GM18505 (cell line): ENCODE measurements at regions not wholly inside any gene's neighbourhood (a gene's known extent, or its start where the extent isn't known, plus 50 kb on each side); places are given as distances from the start of the nearest gene placed in this dataset.

ENCODE experiments used
- ATAC-seq: cut with Tn5 transposase; IDR thresholded peaks from one replicate; pipeline ENCODE4 v1.9.1; 2021; ENCODE audit not compliant: unreplicated experiment
- POLR2A ChIP-seq: IDR thresholded peaks from 4 replicates; pipeline ENCODE4 v1.6.1; 2011; ENCODE audit warnings: borderline replicate concordance; ENCODE audit not compliant: insufficient read depth, insufficient read length; ENCODE audit errors: extremely low read depth

DNA sequence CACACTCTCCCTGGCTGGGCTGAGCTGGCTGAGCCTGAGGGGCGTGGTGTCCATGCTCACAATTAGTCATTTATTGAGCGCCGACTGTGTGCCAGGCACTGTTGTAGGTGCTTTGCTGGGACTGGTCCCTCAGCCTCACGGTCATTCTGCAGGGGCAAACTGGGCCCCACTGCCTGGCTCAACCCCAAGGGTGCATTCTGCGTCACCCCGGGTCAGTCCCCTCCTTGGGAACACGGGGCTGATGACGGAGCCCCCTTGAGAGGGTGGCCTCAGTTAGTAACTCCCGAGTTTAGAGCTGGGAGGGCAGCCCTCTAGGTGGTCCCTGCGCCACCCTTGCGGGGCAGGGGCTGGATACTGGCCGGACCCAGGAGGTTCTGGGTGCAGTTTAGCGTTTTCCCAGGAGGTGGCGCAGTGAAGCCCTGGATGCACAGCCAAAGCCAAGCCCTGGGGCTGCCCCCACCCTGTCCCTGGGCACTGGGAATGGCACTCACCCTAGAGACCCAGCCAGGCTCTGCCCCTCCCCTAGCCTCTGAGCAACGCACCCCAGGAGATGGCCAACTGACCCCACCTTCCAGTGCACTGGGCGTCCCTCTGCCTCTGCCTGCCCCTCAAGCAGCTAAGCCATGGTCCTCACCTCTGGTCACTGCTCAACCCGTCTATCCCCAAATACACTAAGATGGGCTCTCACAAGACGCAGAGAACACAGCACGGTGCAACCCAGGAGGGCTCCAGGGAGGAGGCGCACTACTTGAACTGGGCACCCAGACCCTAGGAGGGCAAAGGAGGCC, 243.2 kb upstream of the GSE1 start:
- ATAC-seq: no peak
- TF ChIP-seq POLR2A: no peak

DNA sequence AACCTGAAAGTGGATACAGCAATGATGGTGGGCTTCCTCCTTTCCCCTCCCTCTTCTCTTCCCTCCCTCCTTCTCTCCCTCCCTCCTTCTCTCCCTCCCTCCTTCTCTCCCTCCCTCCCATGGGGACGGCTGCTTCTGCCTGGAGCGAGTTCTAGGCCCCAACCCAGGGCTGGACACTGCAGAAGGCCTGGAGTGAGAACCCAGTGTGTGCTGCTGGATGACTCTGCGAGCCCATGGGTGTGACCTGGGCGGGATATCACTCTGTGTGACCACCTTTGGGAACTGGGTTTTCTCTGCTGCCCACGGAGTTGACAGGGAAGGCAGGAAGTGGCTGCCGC, 242.6 kb upstream of the GSE1 start:
- no peak for ATAC-seq
- TF ChIP-seq POLR2A: no peak

DNA sequence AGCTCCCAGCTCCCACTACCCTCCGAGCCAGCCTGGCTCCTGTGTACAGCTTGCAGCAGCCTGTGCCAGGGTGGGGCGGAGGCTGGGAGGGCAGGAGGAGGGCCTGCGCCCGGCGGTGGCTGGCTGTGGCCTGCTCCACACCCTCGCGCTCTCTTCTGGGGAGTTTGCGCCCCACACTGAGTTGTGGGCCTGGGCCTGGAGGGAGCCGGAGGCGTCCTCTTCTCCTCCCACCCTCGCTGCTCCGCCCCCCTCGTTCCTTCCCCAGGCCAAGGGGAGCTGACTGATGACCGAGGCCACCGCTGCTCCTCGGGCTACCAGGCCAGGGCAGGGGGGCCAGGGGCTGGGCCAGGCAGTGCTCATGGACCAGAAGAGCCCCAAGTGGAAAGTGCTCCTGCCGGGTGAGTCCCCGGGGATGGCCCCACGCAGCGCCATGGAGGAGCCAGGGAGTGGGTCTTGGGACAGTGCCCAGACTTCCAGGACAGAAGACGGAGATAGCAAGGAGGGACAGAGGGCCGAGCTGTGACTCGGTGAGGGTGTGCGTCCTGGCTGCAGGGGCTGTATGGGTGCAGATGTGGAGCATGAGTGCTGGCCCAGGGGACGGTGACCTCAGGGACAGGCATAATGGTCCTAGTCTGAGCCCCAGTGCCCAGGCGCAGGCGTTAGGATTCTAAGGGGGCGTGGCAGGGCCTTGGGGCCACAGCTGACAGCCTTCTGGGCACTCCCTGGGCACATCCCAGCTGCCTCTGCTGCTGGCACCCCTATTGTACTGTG, 242.1 kb upstream of the GSE1 start:
- ATAC-seq: no peak
- no peak for TF ChIP-seq POLR2A

DNA sequence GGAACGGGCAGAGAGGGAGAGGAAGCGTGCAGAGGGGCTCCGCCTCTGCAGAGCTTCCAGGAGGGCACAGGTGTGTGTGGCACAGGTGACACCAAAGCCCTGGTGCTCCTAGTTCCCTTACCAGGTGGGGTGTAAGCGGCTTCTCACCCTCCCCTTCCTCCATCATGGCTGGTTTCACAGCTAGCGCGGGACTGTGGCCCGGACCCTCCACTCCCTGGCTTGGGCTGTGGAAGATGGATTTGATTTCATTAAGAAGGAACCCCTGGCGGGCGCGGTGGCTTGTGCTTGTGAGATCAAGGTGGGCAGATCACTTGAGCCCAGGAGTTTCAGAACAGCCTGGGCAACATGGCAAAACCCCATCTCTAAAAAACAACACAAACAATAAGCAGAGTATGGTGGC, 241.2 kb upstream of the GSE1 start:
- no peak for TF ChIP-seq POLR2A
- ATAC-seq: no peak

DNA sequence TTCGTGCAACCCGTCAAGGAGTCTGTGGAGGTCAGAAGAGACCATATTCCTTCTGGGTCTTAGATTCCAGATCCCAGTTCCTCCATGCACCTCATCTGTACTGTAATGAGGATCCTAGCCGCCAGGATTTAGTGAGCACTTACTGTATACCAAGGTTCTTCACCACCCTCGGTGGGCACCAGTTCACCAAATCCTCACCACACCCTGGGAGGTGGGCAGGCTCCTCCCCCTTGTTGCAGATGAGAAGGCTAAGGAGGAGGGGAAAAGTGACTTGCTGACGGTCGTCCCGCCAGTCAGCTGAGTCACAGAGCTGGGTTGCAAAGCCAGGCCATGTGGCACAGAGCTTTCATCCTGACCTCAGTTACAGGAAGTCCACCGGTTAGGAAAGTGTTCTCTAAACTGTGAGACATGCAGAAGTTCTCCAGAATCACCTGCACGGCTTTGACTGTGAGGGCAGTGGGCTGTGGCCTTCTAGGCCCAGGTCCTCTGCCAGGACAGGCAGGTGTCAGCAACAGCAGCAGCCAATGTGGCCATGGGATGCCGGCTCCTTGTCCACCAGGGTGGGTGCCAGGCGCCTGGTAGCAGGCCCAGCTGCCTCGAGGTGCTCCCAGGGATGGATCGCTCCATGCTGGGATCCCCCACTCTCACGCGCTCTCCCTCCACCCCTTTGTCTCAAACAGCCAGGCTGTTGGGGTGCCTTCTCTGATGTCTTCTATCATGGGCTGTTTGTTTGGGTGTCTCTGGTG, 240.3 kb upstream of the GSE1 start:
- ATAC-seq: no peak
- no peak for TF ChIP-seq POLR2A

DNA sequence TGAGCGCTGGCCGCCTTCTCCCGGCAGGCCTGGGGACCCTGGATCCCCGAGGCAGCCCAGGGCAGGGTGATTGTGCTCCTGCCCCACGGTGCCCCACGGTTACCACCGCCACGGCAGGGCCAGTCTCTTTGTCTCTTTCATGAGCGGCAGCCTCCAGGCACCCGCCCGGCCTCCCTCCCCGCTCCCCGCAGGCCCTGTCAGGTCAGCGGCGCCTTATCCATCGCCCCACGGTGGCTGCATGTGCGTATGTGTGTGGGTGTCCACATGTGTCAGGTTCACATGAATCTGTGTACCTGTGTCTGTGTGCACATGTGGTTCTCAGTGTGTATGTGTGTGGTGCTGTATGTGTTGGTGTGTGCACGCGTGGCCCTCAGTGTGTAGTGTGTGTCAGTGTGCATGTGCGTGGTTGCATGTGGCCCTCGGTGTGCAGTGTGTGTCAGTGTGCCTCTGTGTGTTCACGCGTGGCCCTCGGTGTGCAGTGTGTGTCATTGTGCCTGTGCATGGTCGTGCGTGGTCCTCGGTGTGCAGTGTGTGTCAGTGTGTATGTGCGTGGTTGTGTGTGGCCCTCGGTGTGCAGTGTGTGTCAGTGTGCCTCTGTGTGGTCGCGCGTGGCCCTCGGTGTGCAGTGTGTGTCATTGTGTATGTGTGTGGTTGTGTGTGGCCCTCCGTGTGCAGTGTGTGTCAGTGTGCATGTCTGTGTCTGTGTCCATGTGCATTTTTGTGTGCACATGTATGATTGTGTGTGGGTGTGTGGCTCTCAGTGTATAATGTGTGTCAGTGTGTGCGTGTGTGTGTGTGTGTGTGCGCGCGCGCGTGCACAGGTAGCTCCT, 239.2 kb upstream of the GSE1 start:
- no peak for TF ChIP-seq POLR2A
- ATAC-seq: no peak

DNA sequence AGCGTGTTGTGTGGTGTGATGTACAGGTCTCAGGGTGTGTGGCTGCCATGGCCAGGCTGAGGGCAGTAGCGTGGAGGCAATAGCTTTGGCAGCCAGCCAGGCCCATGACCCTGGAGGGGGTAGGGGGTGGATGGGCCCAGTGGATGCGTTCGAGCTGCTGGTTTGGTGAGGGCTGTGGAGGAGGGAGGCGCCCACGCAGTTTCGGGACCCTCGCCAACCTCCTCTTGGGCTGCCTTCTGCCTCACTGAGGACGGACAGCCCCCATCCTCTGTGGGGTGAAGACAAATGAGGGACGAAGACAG, 238.6 kb upstream of the GSE1 start:
- no peak for ATAC-seq
- TF ChIP-seq POLR2A: no peak

DNA sequence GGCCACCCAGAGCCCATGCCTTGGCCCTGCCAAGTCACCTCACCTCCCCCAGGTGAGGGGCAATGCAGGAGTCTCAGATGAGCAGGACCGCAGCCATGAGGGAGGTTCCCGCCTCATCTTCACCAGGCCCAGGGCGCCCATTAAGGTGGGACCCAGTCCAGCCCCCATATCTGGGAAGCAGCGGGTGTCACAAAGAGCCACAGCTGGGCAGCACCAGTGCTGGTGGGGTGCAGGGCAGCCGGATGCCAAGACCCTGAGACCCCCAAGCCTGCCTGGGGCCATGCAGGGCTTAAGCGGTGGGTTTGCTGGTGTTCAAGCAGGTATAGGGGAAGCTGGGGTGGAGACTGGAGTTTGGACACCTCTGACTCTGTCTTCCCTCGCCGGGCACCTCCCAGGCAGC, 237.8 kb upstream of the GSE1 start:
- ATAC-seq: no peak
- TF ChIP-seq POLR2A: no peak

DNA sequence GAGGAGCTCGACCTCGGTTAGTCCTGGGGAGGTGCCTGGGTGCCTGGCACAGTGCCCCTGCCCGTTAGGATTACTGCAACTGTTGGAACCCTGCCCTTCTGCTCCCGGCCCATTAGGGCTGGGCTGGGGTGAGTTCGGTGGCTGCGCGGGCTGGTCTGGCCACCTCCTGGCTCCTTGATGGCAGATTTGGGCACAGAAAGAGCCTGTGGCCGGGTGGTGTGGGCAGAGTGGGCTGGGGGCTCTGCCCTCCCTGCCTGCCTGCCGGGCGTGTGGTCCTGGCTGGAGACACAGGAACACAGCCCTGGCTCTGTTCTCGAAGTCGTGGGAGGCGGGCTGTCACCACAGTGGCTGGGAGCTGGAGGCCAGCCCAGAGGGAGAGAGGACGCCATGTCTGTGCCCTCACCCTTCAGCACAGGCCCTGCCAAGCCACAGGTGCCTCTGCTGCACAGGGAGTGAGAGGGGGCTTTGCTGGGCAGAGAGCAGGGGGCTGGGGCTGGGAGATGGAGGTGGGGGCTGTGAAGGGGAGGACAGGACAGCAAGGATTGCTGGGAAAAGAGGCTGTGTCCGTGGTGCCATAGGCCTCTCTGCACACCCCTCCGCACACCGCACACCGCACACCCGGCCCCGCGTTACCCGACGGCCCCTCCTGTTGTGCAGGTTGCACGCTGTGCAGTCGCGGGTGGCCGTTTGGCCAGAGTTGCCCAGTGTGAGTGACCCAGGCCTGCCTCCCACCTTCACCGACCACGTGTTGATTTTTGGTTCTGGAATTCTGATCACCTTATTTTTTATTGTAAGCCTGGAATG, 236.6 kb upstream of the GSE1 start:
- no peak for ATAC-seq
- TF ChIP-seq POLR2A: no peak

DNA sequence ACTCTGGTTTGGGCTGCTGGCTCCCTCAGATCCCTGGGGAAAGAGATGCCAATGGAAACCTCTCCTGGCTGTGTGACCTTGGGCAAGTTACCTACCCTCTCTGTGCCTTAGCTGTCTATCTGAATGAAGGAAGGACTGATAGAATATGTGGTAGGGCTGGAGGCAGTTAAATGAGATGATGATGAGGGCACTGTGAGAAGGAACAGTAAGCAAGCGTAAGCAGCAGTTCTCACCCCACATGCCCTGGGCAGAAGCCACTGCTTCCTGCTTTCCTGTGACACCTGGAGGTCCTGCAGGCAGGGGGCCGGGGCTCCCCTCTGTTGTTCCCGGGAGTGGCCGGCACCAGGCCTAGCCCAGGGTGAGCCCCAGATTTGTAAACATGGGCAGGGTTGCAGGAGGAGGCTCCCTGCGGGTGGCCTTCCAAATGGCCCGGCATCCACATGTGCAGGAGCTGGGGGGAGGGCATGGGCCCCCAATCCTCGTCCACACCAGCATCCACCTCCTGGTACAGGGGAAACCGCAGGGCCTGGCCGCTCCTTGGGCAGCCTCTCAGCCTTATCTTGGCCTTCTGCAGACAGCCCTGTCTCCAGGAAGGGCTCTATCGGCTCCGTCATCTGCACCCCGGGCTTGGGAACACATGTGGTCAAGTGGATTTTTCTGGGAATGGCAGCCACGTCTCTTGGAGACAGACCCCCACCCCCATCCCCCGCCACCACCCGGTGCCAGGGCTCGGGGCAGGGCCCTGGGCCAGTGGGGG, 235.6 kb upstream of the GSE1 start:
- ATAC-seq: no peak
- TF ChIP-seq POLR2A: no peak

DNA sequence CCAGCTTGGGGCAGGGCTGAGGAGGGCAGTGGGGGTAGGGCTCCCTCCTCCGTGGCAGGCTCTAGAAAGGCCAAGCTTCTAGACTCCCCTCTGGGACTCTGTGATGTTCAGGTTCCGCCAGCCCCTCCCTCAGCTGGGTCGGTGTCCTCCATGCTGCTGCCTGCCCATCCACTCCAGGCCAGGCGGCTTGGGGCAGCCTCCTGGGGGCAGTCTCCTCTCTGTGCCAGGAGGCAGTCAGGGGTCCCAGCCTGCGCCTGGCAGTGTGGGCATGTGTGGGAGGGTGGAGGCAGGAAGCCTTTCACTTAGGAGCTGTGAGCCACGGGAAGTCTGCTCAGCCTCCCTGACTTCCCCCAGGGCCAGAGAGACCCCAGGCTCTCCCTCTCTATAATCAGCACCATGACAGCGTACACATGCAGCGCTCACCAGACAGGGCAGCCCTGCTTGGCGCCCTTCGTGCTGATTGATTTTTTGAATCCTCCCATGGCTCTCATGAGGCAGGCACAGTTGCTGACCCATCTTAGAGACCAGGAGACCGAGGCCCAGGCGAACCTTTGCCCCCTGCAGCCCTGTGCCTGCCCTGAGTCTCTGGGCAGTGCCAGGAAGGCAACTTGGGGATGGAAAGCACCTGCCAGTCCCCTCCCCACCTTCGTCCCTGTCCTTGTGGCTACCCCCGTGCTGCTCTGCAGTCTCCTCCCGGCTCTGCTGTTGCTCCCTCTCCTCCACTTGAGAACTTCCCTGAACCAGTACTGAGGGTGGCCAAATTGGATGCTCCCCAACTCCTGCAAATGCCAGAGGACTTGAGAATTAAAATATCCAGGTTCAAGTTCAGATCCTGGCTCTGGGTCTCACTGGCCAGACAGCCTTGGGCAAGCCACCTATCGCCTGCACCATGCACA, 234.7 kb upstream of the GSE1 start:
- no peak for TF ChIP-seq POLR2A
- ATAC-seq: no peak
